ENCODE measurements at regions not wholly inside any gene's neighbourhood (a gene's known extent, or its start where the extent isn't known, plus 50 kb on each side); places are given as distances from the start of the nearest gene placed in this dataset.

DNA sequence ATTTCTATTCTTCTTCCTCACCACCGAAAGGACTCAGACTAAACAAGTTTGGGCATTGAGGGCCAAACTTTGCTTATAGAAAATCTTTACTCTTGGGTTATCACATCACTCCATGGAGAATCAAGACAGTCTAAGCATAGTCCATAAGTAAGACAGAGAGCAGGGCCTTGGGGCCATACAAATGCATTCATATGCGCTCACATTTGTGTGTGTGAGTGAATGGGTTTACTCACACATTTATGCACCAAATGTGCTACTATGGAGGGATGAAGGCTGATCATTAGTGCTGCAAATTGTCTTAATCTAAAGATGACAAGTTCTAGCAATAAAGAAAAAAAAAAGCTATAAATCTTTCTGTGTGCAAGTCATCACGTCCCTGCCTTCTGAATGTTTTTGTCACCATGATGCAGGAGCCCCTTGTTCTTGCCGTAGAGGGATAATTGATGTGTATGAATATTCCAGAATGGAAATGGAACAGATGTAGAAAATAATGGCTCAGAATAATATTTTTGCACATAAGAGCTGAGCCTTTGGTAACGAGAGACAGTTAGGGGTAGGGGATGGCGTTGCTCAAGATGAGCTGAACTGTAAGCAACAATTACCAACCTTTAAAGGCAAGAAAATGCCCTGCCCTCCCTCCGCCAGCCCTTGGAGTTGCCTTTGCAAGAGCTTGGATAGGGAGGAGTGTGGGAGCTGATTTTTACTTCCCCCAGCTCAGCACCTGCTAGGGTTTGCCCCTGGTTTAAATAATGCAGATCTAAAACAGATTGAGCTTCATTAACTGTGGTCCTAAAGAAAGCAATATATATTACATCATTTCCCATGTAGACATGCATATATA is 52.3 kb upstream of the IKBKE start:
- no peak overlapping the region for H3K27ac ChIP-seq

DNA sequence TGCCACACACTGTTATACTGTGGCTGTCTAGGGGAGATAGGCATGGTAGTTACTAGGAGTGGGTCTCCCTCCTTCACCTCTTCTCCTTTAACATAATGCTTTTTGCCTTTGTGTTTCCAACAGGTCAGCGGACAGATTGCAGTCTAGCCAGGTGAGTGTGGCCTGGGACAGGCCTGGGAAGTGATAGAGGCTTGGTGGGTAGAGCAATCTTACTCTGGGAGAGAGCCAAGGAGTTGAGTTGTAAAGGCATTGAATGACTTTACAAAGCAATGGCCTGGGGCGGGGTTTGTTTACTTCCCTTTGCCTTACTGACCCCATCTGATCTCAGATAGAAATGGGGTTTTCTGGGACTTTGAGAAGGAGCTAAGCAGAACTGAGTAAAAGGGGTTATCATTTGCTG is 51.0 kb upstream of the IKBKE start:
- DNase-seq (ENCODE audit: low spot score) = no peak
- TF ChIP-seq, protein P1, sequence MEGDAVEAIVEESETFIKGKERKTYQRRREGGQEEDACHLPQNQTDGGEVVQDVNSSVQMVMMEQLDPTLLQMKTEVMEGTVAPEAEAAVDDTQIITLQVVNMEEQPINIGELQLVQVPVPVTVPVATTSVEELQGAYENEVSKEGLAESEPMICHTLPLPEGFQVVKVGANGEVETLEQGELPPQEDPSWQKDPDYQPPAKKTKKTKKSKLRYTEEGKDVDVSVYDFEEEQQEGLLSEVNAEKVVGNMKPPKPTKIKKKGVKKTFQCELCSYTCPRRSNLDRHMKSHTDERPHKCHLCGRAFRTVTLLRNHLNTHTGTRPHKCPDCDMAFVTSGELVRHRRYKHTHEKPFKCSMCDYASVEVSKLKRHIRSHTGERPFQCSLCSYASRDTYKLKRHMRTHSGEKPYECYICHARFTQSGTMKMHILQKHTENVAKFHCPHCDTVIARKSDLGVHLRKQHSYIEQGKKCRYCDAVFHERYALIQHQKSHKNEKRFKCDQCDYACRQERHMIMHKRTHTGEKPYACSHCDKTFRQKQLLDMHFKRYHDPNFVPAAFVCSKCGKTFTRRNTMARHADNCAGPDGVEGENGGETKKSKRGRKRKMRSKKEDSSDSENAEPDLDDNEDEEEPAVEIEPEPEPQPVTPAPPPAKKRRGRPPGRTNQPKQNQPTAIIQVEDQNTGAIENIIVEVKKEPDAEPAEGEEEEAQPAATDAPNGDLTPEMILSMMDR (IDR thresholded peaks at IDR 0.05) = no peak
- Histone ChIP-seq H3K27ac (no peak overlapping the region), H3K4me3 (no peak overlapping the region)

More for the DNA sequence above, 52.3 kb upstream of the IKBKE start:
- DNase-seq (ENCODE audit: low spot score) = no peak
- H3K4me3 ChIP-seq = no peak overlapping the region
- TF ChIP-seq, protein P1 (IDR thresholded peaks at IDR 0.05) = no peak

DNA sequence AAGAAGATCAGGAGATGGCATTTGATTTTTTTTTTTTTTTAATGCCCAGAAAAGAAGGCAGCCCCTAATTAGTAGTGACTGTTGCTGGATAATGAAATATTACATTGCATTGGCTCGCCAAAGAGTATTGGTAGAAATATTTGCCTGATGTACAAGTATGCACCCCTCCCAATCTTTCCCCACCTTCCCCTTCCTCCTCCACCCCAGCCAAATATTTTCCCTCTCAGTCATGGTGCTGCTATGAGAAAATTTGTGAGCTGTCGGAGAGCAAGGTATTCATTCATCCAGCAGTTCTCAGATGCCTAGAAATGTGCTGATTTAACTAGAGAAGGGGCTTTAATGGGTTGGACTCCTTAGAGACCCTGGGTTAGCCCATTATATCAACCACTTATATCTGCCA is 50.5 kb upstream of the IKBKE start:
- no peak overlapping the region for H3K27ac ChIP-seq
- no peak for DNase-seq (ENCODE audit: low spot score)
- TF ChIP-seq, protein P1 (IDR thresholded peaks at IDR 0.05) = no peak
- no peak overlapping the region for H3K4me3 ChIP-seq

DNA sequence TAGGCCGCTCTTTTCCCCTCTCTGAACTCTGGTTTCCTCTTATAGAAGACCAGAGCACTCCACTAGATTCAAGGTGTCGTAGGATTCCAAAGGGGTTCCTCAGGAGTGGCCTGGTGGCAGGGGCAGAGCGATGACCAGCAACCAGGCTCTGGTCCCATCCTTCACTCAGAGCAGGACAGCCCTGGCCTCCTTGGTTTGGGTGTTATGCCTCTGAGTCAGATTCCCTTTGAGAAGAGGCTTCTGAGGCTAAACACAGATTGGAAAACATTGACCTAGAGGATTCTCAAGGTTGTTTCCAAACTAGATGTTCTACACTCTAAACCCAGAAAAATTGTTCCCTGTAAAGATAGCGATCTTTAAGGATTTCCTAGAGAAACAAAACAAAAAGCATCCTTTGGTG is 49.8 kb upstream of the IKBKE start:
- DNase-seq (ENCODE audit: low spot score) = no peak
- H3K27ac ChIP-seq = no peak overlapping the region
- H3K4me3 ChIP-seq = no peak overlapping the region
- TF ChIP-seq, protein P1 (IDR thresholded peaks at IDR 0.05) = no peak
